CD4-positive, alpha-beta T cell treated with Interferon alpha-2 for 1 hour (primary cell): ENCODE measurements at regions not wholly inside any gene's neighbourhood (a gene's known extent, or its start where the extent isn't known, plus 50 kb on each side); places are given as distances from the start of the nearest gene placed in this dataset.

Source experiments
- DNase-seq, 2 donors: peaks; one replicate each; pipeline ENCODE4 v3.0.0-alpha.2; 2020 to 2022

- no peak for DNase-seq
These were observed 237.3 kb upstream of the NCAM1 start for GRCh38 chr11:112723676-112724495.

GRCh38 chr11:112724496-112724790, 236.8 kb upstream of the NCAM1 start:
- no peak for DNase-seq

GRCh38 chr11:112725636-112726035, 235.6 kb upstream of the NCAM1 start:
- DNase-seq, result no peak

- no peak for DNase-seq
These were observed 233.8 kb upstream of the NCAM1 start for GRCh38 chr11:112727341-112727841.

- DNase-seq, result no peak
These were observed 232.9 kb upstream of the NCAM1 start for GRCh38 chr11:112728288-112728687.

DNA sequence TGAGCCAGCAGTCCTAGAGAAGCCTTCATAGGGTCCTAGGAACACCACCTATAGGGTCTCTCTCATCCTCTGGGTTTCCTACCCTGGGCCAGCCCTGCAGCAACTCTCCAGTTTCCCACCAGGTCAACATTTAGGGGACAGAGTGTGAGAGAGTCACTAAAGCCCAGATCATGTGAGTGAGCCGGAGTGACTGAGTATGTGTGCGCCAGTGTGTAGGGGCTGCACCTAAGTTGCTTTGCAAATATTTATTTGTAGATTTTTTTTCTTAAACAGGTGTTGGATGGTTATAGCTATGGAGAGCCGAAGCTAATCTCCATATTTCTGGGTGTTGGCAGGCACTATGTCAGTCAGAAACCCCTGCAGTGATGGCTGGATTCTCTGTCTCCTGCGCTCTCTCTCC, 232.5 kb upstream of the NCAM1 start:
- DNase-seq, result no peak

GRCh38 chr11:112730591-112730990, 230.6 kb upstream of the NCAM1 start:
- DNase-seq, result no peak

- DNase-seq, result no peak
These were observed 229.7 kb upstream of the NCAM1 start for GRCh38 chr11:112731538-112731937.

DNA sequence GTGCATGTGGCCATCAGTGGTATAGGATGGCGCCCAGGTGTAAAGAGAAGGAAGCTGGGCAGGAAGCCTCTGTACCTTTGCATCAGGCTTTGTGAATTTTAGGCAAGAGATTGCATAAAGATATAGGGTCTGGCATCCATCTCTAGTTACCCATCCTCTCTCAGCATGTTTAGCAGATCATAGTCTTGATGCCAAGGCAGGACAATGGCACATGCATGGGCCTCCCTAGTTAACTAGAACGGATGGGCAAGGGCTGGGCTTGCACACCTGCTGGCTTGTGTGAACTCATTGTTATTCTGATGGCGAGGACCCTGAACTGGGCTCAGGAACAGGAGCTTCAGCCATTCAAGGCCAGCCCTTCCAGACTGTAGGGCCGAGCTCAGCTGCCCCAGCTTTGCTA, 229.2 kb upstream of the NCAM1 start:
- DNase-seq, result no peak

- DNase-seq, result no peak
These were observed 227.0 kb upstream of the NCAM1 start for GRCh38 chr11:112734207-112734606.

DNA sequence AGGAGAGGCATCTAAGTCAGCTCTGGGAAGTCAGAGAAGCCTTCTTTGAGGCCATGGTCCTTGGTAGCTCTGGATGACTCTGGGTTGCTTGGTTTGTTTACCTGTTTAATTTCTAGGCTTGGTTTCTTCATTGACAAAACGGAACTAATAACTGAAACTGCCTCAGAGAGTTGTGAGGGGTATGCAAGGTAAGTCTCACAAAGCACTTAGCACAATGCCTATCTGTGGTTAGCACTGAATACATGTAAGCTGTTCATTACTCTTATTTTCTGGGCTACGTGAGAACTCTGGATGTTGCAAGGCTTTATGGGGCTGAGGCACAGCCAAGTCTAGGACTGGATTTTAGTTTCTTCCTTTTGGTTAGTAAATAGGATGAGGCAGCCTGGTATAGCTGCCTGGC, 225.8 kb upstream of the NCAM1 start:
- DNase-seq, result no peak

DNA sequence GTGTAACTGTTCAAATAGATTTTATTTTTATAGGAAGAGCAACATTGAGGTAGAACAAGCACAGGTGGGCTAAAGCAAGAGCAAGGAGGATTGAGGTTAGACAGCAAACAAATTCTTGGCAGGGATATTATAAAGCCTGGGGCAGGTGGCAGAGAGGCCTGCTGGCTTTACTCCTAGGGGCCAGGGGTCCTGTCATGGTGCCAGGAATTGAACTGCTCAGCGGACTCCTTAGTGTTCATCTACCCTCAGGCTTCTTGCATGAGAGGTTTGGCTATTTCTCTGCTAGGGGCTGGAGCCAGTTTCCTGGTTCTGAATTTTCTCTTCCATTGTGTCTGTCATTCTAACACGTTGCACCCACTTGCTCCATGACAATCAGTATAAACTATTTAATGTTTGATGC, 217.2 kb upstream of the NCAM1 start:
- DNase-seq, result no peak

DNA sequence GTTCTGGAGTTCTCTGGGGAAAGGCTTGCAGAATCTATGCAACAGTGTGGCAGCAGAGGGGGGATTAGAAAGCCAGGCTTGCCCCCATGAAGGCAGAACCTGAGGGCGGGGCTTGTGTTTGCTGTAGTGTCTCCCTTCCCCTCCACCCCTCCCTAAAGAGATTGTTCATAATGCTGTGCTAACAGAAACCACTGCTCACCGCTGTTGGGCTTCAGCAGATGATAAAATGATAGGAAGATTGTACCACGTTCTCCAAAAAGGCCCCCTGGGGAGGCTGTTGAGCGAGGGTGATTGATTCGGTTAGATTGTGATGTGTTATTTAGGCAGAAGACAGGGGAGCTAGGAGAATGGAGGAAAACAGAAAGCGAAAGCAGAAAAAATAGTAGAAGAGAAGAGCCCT, 215.2 kb upstream of the NCAM1 start:
- DNase-seq, result no peak

- DNase-seq, result no peak
These were observed 213.0 kb upstream of the NCAM1 start for GRCh38 chr11:112748252-112748651.

GRCh38 chr11:112748713-112749543, 212.3 kb upstream of the NCAM1 start:
- DNase-seq, result no peak

DNA sequence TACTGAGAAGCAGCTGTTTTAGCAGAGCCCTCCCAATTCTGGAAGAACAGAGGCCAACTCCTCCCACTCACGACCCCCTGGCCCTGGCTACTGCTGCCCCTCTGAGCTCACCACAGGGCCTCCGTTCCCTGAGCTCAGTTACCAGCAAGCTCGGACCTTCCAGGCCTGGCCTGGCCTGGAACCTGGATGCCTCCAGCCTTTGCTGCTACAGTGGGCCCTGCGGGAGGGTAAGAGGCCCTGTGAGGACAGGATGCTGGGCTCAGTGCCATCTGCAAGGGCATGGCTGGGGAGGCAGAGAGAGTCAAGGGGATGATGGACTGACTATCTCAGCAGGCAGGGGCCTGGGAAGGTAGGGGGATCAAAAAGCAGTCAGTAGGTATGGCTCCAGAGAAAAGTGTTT, 209.9 kb upstream of the NCAM1 start:
- no peak for DNase-seq

DNA sequence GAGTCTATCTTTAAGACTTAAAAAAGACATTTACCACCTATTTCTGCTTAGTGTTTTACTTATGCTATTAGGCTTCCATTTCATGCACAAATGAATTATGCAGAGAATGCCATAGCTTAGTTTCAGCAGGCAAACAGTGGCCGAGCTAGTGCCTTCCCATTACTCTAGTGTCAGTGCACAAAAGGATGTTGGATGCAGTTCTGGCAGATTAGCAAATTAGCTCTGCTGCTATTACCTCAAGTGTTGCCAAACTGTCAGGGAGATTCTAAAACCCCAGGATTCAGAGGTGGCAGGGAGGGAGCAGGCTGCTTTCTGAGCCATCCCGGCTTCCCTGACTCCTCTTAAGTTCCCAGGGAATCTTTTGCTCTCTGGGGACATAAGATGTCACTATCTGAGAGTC, 209.4 kb upstream of the NCAM1 start:
- DNase-seq, result no peak

DNA sequence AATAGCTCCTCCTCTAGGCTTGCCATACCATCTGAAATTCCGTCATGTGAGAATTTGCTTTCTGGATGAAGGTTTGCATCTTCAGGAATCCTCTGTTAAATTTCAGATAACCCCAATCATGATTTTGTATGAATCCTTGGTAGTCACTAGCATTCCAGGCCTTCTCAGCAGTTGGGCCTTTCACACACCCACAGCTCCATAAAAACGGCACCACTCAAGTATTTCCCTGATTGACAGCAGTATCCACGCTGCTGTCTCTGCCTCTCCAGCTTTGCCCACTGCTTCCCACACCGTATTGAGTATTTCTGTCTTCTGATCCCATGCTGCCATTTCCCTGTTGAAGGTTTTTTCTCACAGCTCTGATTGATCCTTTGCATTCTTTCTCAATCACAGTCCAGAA, 208.7 kb upstream of the NCAM1 start:
- DNase-seq, result no peak

- DNase-seq, result no peak
These were observed 207.5 kb upstream of the NCAM1 start for GRCh38 chr11:112753706-112754105.

- DNase-seq, result no peak
These were observed 201.8 kb upstream of the NCAM1 start for GRCh38 chr11:112759418-112759817.

DNA sequence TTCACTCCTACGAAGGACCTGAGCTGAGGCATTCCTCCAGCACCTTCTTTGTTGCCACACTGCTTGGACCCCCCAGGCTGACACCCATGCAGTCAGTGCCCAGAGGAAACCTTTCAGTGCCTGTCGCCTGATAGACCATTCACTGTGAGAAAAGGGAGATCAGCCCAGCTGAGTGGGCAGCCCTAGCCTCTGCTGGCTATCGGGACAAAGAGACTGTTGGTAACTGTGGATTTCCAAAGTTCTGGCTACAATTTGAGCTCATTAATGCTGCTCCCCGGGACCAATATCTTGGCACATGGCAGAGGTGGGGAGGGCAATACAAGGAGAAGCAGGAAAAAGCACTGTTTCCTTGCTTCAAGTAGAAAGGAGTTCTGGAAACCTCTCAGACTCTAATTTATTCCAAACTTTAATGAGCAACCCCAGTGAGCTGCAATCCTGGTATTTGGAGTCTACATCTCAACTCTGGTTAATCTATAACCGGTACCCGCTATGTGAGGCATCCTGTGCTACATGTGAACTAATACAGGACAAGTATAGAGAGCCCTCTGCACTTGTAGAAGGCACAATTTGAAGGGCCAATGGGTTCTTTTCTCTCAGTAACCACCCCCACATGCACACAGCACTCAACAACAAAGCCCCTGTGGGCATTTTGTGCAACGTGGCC, 200.7 kb upstream of the NCAM1 start:
- no peak for DNase-seq

DNA sequence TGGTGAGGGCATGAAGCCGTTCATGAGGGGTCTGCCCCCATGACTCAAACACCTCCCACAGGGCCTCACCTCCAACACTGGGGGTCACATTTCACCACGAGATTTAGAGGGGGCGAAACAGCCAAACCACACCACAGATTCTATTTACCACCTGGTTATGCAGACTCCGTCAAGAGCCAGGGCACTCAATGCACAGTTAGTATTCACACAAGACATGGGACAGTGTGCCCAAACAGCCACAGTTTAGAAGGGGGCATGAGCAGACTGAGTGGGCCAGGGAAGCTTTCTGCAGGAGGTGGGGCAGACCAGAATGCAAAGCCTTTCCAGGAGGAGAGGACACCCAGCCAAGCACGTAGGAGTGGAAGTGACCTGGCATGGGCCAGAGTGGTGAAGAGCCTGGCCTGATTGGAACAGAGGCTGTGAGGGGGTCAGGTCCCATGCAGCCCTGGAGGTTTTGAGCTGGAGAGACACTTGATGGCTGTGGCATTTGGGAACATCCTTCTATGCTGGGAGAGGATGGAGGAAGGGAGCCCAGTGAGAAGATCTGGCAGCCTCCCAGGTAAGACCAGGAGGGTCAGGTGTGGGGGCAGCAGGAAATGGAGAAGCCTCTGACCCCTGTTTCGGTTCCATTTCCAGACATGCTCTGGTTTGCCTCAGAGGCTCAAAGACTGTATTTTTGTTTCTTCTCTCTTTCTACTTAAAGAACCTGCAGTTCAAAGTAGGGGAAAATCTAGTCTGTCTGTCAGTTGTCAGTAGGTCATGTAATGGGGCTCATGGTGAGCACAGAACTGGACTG, 199.1 kb upstream of the NCAM1 start:
- DNase-seq, result no peak

DNA sequence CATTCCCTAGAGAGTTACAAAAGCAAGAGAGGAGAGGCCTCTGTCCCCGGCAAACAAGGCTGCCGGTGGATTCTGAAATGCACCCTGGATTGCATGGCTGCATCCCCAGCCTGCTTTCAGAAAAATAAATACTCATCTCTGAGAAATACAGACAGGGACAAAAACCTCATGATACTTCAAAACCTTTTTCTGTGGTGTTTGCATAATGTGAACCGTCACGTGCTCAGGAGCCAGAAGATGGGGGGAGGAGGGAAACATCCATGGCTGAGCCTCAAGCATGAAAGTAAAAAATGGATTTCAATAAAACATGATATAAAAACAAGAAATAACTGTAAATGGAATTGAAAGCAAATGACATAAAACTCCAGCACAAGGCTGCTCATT, 198.5 kb upstream of the NCAM1 start:
- no peak for DNase-seq
